IMR-90 (cell line): ENCODE measurements at regions not wholly inside any gene's neighbourhood (a gene's known extent, or its start where the extent isn't known, plus 50 kb on each side); places are given as distances from the start of the nearest gene placed in this dataset.

ENCODE experiments used
- CTCF ChIP-seq: conservative IDR thresholded peaks from 2 replicates; pipeline ENCODE4 v1.5.1; 2012; ENCODE audit warnings: mild to moderate bottlenecking, low read depth, low read length, improper control_type of control experiment
- FOS ChIP-seq: fragments of 150-350 bp; IDR thresholded peaks from 2 replicates; pipeline ENCODE4 v1.6.1; 2016; ENCODE audit warnings: low read depth, low read length
- MAFK ChIP-seq: IDR thresholded peaks from 2 replicates; pipeline ENCODE4 v1.6.1; 2012; ENCODE audit warnings: low read depth, low read length, improper control_type of control experiment
- NFE2L2 ChIP-seq: fragments of 150-350 bp; IDR thresholded peaks from 2 replicates; pipeline ENCODE4 v1.6.1; 2016; ENCODE audit warnings: low read depth, mild to moderate bottlenecking, low read length
- POLR2A ChIP-seq: IDR thresholded peaks from 2 replicates; pipeline ENCODE4 v1.6.1; 2012; ENCODE audit warnings: mild to moderate bottlenecking, low read depth, low read length
- SMC3 ChIP-seq: fragments of 150-350 bp; IDR thresholded peaks from 2 replicates; pipeline ENCODE4 v1.6.1; 2016; ENCODE audit warnings: low read depth, mild to moderate bottlenecking, antibody characterized with exemption, low read length, moderate library complexity

DNA sequence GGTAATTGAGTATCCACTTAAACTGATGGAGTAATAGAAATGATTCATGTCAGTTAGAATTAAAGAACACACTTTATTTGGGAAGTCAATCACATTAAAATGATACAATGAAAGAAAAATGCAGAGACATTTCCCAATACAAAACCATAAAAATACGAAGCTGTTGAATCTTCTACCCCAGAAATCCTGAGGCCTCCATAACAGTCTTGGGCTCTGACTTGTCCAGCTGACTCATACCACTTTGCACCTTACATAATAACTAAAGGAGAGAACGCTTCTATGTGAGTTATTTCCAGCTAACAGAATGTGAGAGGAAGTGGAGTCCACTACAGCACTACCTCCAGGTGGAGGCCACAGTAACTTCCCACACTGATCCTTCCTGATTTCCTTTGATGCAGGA is 305.0 kb downstream of the MRPS30 start:
- TF ChIP-seq CTCF (no peak), MAFK (no peak), FOS (no peak), POLR2A (no peak), NFE2L2 (no peak), SMC3 (no peak)
